Upper lobe of left lung (tissue), 4 donors: ENCODE measurements at regions not wholly inside any gene's neighbourhood (a gene's known extent, or its start where the extent isn't known, plus 50 kb on each side); places are given as distances from the start of the nearest gene placed in this dataset.

Experiments used
- CTCF ChIP-seq, 6 experiments: fragments of 450-650 bp in 4 of 6; fragments of 200-600 bp in 2 of 6; sonication (generic) in 2 of 6; IDR thresholded peaks; one replicate each; pipeline ENCODE4 v1.5.1; 2016 to 2019; ENCODE audit warnings: antibody characterized with exemption in 6 of 6
- EP300 ChIP-seq, 4 donors: sonication (generic); formaldehyde crosslinking; IDR thresholded peaks; one replicate each; pipeline ENCODE4 v1.5.1; 2017; ENCODE audit warnings: antibody characterized with exemption in 4 of 4, control low read depth in 2 of 4
- POLR2A ChIP-seq, 4 donors: fragments of 450-650 bp; IDR thresholded peaks; one replicate each; pipeline ENCODE4 v1.5.1; 2016 to 2017; ENCODE audit warnings: antibody characterized with exemption in 4 of 4, mild to moderate bottlenecking in 2 of 4
- POLR2AphosphoS5 ChIP-seq, 2 donors: sonication (generic); formaldehyde crosslinking; IDR thresholded peaks; one replicate each; pipeline ENCODE4 v1.5.1; 2017; ENCODE audit warnings: antibody characterized with exemption in 2 of 2

- TF ChIP-seq CTCF (IDR thresholded peaks at IDR 0.05) (no peak), POLR2A (IDR thresholded peaks at IDR 0.05) (no peak), POLR2AphosphoS5 (IDR thresholded peaks at IDR 0.05) (no peak), EP300 (IDR thresholded peaks at IDR 0.05) (no peak)
Observed at GRCh38 chr12:30463636-30464035, 232.0 kb downstream of the IPO8 start.
